Jurkat, Clone E6-1 (cell line): ENCODE measurements at regions not wholly inside any gene's neighbourhood (a gene's known extent, or its start where the extent isn't known, plus 50 kb on each side); places are given as distances from the start of the nearest gene placed in this dataset.
"Not testable (repeated sequence)": the region's sequence is repeated elsewhere in the genome, so short reads cannot be mapped to it uniquely, and the experiment has no call there.

ENCODE experiments used
- DNase-seq: peaks from one replicate; pipeline ENCODE4 v3.0.0-alpha.2; 2011; ENCODE audit warnings: low read depth, low spot score
- H3K4me3 ChIP-seq: 2 replicates; pipeline ENCODE4 v1.5.1; 2011; ENCODE audit warnings: mild to moderate bottlenecking, low read length, control low read depth, moderate library complexity

DNA sequence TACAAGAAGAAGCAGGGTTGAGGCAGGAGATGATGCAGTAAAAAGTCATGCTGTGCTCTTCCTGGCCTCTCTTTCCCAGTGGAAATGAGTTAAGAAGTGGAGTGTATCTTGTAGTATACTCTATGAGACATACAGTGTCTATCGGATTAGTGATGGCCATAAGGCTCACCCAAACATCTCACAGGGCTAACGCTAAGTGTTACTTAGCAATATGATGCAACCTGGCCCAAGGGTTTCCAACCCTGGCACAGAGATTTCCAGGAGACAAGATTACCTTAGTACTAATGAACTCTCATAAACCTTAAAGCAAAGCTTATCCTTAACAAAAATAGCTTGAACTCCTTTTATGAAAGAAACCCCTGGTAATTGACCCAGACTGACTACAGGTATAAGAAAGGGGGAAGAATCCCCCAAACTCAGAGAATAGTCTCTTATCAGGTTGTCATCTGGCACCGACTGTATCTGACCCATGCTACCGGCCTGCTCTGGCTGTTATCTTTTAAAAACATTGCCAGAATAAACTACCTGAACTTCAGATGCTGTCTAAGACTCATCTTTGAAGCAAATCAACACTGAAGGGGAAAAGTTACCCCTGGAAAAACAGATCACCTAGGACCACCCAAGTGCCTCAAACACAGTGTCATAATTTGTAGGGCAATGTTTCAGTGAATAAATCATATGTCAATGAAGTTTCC lies 1002.0 kb downstream of the REEP3 start:
- no peak for DNase-seq
- H3K4me3 ChIP-seq = no peak overlapping the region

- H3K4me3 ChIP-seq = no peak overlapping the region
- DNase-seq = no peak
These were observed 1007.2 kb downstream of the REEP3 start for GRCh38 chr10:64528294-64529002.

- DNase-seq = no peak
These were observed 1007.8 kb downstream of the REEP3 start for GRCh38 chr10:64529003-64529350.

DNA sequence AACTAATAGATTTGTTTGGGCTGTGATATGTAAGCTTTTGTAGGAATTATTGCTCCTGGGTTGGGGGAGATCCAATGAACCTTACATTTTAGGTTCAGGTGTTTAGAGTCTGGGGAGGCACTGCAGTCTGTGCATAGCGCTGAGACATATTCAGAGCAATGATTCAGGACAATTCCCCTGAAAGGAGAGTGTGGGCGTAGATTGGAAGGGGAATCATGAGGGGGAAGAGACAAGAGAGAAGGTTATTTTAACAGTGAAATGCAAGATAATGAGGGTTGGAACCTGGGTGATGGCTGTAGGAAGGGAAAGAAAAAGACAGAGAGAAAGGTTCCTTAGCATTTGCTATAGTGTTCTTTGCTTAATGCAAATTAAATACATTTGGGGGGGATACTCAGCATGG lies 1013.4 kb downstream of the REEP3 start:
- no peak overlapping the region for H3K4me3 ChIP-seq

More at GRCh38 chr10:64529003-64529350, 1007.8 kb downstream of the REEP3 start:
- H3K4me3 ChIP-seq = no peak overlapping the region

DNA sequence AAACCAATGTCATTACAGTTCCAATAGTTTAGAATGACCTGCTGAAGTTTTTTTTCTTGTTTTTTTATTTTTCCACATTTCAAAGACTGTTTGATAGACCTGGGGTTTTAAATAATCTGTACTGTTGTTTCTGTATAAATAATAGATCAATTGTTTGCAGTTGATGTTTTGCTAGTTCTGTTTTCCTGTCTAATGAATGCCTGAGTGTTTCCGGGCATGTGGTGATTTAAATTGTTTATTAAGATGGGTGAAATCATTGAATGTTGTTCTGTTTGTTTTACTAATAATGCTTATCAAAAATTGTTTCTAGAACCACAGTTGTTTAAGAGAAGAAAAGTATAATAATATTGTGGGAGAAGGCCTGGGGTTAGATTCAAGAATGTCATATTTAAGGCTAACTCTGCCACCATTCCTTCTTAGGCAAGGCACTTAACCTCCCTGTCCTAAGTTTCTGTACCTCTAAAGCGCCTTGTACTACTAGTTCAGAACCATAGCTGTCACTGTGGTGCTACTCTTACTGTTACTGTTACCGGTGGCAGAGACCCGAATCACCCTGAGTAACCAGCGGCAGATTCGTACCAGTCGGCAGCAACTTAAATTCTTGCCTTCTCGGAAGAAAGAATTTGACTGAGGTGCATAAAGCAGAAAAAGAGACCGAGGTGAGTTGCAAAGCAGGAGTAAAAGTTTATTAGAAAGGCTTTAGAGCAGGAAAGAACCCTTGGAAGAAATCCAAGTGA lies 1014.1 kb downstream of the REEP3 start:
- H3K4me3 ChIP-seq = no peak overlapping the region
- no peak for DNase-seq

More for the DNA sequence above, 1013.4 kb downstream of the REEP3 start:
- DNase-seq = no peak

DNA sequence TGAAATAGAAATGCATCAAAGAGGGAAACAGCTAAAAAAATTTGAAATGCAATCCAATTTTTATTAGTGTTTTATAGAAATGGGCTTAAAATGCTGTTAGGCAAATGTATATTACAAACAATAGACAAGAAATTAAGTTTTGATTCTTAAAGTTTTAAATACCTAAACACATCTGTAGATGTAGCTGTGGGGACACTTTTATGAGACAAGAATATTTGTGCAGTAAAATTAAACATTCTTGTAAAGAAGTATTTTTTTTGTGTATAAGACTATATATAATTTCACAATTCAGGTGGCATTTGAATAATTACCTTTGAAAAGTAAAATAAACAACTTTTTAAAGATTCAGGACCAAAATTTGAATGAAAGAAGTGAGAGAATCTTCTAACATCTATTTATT lies 1015.9 kb downstream of the REEP3 start:
- DNase-seq = no peak
- H3K4me3 ChIP-seq = no peak overlapping the region

DNA sequence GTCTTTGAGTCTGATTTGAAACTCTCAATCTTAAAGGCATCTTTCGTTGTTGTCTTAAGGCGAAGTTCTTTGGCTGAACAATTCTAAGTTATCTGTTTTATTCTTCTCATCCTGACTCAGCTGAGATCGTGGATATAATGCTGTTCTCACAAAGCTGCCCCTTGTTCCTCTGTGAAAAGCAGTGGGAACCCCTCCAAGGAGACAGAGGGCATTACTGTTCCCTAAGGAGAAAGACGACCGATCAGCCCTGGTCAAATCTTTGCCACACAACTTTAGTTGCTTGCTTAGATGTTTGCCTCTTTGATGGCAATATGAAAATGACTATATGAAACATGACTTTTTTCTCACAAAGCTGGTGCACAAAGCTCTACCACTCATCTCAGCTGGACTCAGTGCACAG lies 1016.7 kb downstream of the REEP3 start:
- no peak for DNase-seq
- H3K4me3 ChIP-seq = no peak overlapping the region

DNA sequence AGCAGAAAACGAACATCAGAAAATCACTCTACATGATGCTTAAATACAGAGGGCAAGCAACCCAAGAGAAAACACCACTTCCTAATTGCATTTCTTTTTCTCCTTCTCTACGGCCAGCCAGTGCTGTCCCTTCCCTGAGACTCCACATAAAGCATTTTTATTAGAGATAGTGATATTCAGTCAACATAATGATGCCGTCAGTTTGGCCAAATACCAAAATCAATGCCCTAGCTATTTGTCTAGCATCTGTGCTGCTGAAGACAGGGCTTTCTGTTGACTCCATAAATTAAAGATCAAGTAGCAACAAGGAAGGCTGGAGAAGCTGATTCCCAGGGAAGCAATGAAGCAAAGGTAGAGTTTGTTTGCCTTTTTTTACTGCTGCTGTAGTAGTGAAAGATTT lies 1024.9 kb downstream of the REEP3 start:
- H3K4me3 ChIP-seq = no peak overlapping the region
- DNase-seq = no peak

- DNase-seq = no peak
- H3K4me3 ChIP-seq = no peak overlapping the region
These were observed 1026.0 kb downstream of the REEP3 start for GRCh38 chr10:64547168-64547567.

DNA sequence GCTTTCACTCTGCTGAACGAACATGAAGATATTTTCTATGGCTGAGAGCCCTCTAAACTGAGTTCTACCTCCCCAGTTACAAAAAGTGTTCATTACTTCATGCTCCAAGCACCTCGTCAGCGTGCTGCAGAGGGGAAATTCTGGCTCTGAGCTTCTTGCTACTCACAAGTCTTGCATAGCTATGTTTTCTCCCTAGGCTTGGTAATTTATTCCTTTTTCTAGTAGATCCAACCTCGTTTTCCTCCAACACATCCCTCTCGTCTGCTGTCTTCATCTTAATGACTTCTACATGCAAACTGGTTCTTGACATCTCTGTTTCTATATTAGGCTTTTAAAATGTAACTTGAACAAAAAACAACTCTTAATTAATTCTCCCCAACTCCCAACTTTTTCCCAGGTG lies 1034.5 kb downstream of the REEP3 start:
- no peak overlapping the region for H3K4me3 ChIP-seq
- no peak for DNase-seq

DNA sequence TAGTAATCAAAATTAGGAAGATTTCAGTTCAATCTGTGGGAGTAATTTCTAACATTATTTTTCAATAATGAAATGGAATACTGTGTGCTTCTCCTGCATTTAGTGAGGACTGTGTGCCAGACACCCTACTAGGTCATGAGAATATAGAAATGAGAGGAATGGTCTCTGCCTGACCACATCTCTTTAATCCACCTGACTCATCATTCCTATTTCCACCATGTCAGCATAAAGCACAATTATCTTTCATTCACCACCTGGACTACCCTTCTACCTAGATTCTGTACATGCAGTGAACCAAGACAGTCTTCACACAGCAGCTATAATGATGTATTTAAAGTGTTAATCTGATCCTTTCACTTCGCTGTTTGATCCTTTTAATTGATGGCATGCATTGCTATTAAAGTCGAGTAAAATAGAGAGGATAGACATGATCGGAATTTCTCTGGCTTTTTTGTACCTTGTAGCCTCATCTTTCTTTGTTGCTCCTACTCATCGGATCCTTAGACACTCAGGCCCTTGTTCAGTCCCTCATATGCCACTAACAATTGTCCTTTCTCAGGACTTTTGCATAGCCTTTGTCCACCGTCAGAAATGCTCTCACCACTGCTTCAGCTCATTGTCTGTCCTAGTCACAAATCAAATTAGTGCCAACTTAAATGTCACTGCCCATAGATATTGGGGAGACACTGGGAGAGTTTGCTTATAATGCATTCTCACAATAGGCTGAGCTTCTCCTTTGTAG lies 1037.1 kb downstream of the REEP3 start:
- H3K4me3 ChIP-seq = no peak overlapping the region
- DNase-seq = no peak

DNA sequence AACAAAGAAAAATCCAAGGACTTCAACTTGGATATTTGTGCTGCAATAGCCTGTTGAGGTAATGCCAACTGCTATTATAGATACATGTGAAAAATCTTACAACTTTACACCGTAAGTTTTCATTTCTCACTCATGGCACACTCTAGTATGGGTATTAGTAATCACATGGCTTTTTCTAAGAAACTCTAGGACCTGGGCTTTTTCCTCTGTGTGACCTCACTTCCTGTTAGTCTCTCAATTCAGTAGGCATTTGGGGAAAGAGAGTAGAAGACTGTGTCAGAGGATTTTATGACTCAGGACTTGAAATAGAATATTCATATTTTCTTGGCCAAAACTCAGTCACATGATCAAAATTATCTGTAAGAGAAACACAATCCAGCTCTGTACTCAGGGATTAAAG lies 1049.9 kb downstream of the REEP3 start:
- no peak overlapping the region for H3K4me3 ChIP-seq
- no peak for DNase-seq

- no peak for DNase-seq
- no peak overlapping the region for H3K4me3 ChIP-seq
These were observed 1052.6 kb downstream of the REEP3 start for GRCh38 chr10:64573623-64574325.

DNA sequence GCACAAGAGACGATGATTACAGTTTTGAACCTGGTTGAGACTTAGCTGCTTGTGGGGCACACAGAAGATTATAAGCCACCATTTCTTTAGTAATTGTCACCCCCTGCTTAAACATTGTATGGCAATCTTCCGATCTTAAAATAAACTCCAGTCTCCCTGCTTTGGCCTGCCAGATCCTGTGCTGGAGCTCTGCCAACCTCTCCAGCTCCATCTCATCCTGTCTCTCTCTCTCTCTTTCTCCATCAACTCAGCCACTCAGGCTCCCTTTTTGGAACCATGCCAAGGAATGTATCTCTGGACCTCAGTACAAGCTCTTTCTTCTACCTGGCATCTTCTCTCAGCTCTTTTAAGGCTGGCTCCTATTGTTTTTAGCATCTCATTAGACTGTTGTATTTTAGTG lies 1053.2 kb downstream of the REEP3 start:
- H3K4me3 ChIP-seq = no peak overlapping the region
- no peak for DNase-seq

- H3K4me3 ChIP-seq = no peak overlapping the region
- no peak for DNase-seq
These were observed 1055.3 kb downstream of the REEP3 start for GRCh38 chr10:64576497-64576896.

- not testable (repeated sequence) for DNase-seq, H3K4me3 ChIP-seq
These were observed 1057.6 kb downstream of the REEP3 start for GRCh38 chr10:64578757-64579156.

DNA sequence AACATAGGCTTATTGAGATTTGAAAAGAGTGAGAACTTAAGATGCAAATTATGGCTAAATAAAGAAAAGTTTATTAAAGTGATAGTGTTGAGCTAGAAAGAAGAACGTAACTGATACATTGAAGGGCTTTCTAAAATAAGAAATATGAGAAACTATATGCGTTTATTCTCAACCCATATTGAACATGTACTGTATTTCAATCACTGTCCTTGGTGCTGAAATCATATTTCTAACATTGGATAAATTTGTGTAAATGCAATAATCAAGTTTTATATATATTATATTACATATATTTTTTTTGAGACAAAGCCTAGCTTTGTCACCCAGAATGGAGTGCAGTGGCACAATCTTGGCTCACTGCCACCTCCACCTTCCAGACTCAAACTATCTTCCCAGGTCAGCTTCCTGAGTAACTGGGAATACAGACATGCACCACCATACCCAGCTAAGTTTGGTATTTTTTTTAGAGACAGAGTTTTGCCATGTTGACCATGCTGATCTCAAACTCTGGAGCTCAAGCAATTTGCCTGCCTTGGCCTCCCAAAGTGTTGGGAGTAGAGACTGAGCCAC lies 1065.8 kb downstream of the REEP3 start:
- no peak for DNase-seq
- H3K4me3 ChIP-seq = no peak overlapping the region

DNA sequence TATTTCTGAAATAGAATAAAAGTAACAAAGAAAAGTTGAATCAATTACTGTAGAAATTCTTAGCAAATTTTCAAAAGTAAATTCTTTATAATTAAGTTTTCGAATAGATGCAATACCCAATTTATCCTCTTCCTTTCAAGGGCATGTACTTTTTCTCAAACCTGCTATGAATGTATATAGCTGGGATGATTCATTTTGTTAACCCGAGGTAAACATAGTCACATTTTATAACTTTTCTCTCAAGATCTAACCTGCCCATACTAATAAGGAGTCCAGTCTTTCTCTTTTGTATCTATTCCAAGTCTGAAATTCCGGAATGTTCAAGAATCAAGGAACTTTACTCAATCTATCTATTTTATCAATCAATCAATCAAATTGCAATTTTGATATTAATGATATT lies 1072.9 kb downstream of the REEP3 start:
- no peak overlapping the region for H3K4me3 ChIP-seq
- no peak for DNase-seq

DNA sequence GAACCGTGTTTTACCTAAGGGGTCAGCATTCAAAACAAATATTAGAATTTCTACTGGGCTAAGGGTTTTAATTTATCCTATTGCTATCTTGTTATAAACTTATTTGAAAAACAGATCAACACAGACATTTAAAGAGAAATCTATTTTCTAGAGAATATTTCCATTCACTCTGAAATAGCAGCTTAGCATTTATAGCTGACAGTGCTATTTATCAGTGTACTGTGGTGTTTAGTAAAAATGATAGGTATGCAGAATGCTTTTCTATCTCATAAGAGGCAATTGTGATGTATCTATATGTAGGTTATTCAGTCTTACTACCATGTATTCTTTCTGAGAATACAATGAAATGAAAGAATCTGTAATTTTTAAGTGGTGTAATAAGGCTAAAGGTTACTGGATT lies 1077.4 kb downstream of the REEP3 start:
- no peak for DNase-seq
- H3K4me3 ChIP-seq = no peak overlapping the region
